WERI-Rb-1 (cell line): ENCODE measurements at regions not wholly inside any gene's neighbourhood (a gene's known extent, or its start where the extent isn't known, plus 50 kb on each side); places are given as distances from the start of the nearest gene placed in this dataset.
A peak's percentile ranks its signal among the peaks of the same experiment; 100 is the strongest.

Experiments used
- DNase-seq: peaks from one replicate; pipeline ENCODE4 v3.0.0-alpha.2; 2020
- H3K27ac ChIP-seq: fragments of 250-450 bp; sonication (Bioruptor Pico); 2 replicates; pipeline ENCODE4 v1.5.1; 2020; ENCODE audit warnings: mild to moderate bottlenecking, moderate library complexity
- H3K27me3 ChIP-seq: fragments of 250-450 bp; sonication (Bioruptor Pico); 2 replicates; pipeline ENCODE4 v1.5.1; 2021; ENCODE audit warnings: mild to moderate bottlenecking, low read depth, moderate library complexity; ENCODE audit not compliant: insufficient read depth, severe bottlenecking
- H3K36me3 ChIP-seq: fragments of 250-450 bp; sonication (Bioruptor Pico); 2 replicates; pipeline ENCODE4 v1.5.1; 2020; ENCODE audit warnings: mild to moderate bottlenecking, moderate library complexity
- H3K4me3 ChIP-seq: 2 replicates; pipeline ENCODE4 v1.5.1; 2011; ENCODE audit warnings: low read depth, mild to moderate bottlenecking, control low read depth, low read length
- H3K9me3 ChIP-seq: fragments of 250-450 bp; sonication (Bioruptor Pico); 2 replicates; pipeline ENCODE4 v1.5.1; 2021; ENCODE audit warnings: mild to moderate bottlenecking, moderate library complexity; ENCODE audit not compliant: severe bottlenecking
- TF ChIP-seq, protein P1 (sequence below): IDR thresholded peaks from 2 replicates; pipeline ENCODE4 v1.5.1; 2011; ENCODE audit warnings: low read depth, mild to moderate bottlenecking, control low read depth, inconsistent platforms, low read length

DNA sequence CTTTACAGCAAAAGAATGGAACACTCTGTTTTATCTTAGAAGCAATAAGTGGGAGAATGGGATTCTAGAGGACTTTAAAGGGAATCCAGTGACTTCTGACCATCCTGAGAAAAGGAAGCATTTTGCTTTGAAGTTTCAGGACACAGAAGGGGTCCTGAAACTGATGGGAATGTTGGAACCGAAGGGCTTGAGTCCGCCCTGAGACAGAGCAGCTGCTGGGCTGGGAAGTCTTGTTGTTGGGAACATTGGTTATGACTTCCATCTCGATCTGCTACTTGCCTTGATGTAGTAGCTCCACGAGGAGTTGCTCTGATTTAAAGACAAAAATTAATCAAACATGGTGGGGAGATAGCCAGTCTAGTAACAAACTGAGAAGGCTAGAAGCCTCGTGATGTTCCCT is 177.6 kb downstream of the JCAD start:
- H3K9me3 ChIP-seq: no peaks in the 10 kb centered on the region
- TF ChIP-seq, protein P1, sequence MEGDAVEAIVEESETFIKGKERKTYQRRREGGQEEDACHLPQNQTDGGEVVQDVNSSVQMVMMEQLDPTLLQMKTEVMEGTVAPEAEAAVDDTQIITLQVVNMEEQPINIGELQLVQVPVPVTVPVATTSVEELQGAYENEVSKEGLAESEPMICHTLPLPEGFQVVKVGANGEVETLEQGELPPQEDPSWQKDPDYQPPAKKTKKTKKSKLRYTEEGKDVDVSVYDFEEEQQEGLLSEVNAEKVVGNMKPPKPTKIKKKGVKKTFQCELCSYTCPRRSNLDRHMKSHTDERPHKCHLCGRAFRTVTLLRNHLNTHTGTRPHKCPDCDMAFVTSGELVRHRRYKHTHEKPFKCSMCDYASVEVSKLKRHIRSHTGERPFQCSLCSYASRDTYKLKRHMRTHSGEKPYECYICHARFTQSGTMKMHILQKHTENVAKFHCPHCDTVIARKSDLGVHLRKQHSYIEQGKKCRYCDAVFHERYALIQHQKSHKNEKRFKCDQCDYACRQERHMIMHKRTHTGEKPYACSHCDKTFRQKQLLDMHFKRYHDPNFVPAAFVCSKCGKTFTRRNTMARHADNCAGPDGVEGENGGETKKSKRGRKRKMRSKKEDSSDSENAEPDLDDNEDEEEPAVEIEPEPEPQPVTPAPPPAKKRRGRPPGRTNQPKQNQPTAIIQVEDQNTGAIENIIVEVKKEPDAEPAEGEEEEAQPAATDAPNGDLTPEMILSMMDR: no peak
- H3K27me3 ChIP-seq: no peaks in the 10 kb centered on the region
- H3K36me3 ChIP-seq: no peaks in the 10 kb centered on the region
- H3K4me3 ChIP-seq: no peak overlapping the region
- no peak overlapping the region for H3K27ac ChIP-seq
- no peak for DNase-seq

DNA sequence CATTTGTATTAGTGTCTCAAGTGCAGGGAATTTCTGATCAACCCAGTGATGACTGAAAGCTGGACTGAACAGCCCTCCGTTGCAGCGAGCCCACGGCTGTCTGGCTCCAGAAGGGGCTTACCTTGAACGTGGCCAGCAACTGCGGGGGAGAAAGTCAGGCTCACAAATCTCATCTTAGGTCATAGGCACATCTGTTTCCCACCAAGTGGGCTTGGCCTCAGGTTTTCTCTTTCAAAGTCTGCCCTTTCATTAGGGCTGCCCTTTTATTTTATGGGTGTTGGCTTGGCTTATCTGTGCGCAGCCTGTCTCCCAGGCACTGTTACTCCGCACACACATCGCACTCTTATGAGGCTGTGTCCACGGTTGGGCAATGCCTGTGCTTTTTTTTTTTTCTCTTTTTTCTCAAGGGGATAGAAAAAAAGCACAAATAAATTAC is 178.0 kb downstream of the JCAD start:
- Histone ChIP-seq H3K4me3 (no peak overlapping the region), H3K36me3 (no peaks in the 10 kb centered on the region), H3K9me3 (no peaks in the 10 kb centered on the region), H3K27me3 (no peaks in the 10 kb centered on the region), H3K27ac (no peak overlapping the region)
- DNase-seq: peak; percentile 6
- TF ChIP-seq, protein P1: no peak

DNA sequence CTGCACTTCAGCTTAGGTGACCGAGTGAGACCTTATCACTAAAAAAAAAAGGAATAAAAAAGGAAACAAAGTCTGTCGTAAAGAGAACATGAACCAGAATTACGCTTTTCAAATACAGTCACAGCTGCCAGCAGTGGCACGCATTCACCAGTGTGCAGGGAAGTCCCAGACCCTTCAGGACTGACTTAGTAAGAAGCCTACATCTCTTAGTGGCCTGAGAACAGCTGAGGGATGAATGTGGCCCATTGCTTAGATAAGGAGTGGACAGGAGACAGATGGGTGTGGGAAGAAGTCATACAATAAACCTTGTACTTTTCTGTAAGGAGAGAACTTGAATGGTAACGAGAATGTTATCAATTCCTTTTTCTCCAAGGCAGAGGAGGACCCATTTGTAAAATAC is 178.5 kb downstream of the JCAD start:
- Histone ChIP-seq H3K27me3 (no peaks in the 10 kb centered on the region), H3K4me3 (no peak overlapping the region), H3K9me3 (no peaks in the 10 kb centered on the region), H3K36me3 (no peaks in the 10 kb centered on the region), H3K27ac (no peak overlapping the region)
- TF ChIP-seq, protein P1: no peak
- DNase-seq: no peak

DNA sequence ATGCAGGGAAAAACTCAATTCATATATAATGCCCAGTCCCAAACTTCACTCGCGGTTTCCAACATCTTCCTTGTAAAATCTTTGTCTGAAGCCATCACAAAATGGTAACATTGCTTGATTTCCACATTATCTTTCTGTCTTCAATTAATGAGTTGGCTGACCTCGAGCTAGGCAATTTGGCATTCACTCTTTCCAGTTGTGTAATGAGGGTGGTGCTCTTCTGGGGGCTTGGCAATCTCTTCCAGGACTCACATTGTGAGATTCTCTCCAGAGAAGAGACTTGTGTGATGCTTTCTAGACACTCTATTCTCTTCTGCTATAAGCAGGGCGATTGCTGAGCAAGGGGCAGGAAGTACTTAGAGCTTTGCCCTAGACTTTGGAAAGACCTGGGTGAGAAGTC is 179.5 kb downstream of the JCAD start:
- DNase-seq: no peak
- Histone ChIP-seq H3K27ac (no peak overlapping the region), H3K27me3 (no peaks in the 10 kb centered on the region), H3K4me3 (no peak overlapping the region), H3K9me3 (no peaks in the 10 kb centered on the region), H3K36me3 (no peaks in the 10 kb centered on the region)
- TF ChIP-seq, protein P1: no peak

DNA sequence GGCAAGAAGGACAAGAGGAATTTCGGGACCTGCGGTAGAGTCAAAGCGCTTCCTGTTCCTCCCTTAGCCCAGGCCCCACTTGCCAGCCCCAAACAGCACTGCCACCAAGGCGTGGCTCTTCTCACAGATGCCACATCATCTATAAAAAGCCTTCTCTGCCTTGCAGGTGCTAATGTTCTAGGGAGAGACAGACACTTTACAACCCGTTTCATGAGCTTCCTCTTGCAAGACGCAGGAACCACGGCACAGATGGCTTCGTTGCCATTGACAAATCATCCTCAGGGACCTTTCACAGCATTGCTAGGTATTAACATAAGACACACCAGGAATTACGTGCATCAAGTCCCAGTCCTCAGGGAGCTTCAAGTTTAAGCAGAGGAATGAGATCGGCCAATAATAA is 180.9 kb downstream of the JCAD start:
- DNase-seq: no peak

More for the DNA sequence above, 180.9 kb downstream of the JCAD start:
- Histone ChIP-seq H3K36me3 (no peaks in the 10 kb centered on the region), H3K27me3 (no peaks in the 10 kb centered on the region), H3K27ac (no peak overlapping the region), H3K4me3 (no peak overlapping the region), H3K9me3 (no peaks in the 10 kb centered on the region)
- TF ChIP-seq, protein P1: no peak
